ENCODE measurements at regions not wholly inside any gene's neighbourhood (a gene's known extent, or its start where the extent isn't known, plus 50 kb on each side); places are given as distances from the start of the nearest gene placed in this dataset.
"Not testable (repeated sequence)": the region's sequence is repeated elsewhere in the genome, so short reads cannot be mapped to it uniquely, and the experiment has no call there.

GRCh38 chr10:58058683-58059082 lies 209.0 kb downstream of the IPMK start:
- TF ChIP-seq EZH2phosphoT487 (IDR thresholded peaks at IDR 0.05; ENCODE audit: insufficient read depth, low read depth); EZH2 (IDR thresholded peaks at IDR 0.05; ENCODE audit: insufficient read depth, poor library complexity, severe bottlenecking): not testable (repeated sequence)
